ENCODE measurements at regions not wholly inside any gene's neighbourhood (a gene's known extent, or its start where the extent isn't known, plus 50 kb on each side); places are given as distances from the start of the nearest gene placed in this dataset.
A peak's percentile ranks its signal among the peaks of the same experiment; 100 is the strongest.
"Not testable (repeated sequence)": the region's sequence is repeated elsewhere in the genome, so short reads cannot be mapped to it uniquely, and the experiment has no call there.

DNA sequence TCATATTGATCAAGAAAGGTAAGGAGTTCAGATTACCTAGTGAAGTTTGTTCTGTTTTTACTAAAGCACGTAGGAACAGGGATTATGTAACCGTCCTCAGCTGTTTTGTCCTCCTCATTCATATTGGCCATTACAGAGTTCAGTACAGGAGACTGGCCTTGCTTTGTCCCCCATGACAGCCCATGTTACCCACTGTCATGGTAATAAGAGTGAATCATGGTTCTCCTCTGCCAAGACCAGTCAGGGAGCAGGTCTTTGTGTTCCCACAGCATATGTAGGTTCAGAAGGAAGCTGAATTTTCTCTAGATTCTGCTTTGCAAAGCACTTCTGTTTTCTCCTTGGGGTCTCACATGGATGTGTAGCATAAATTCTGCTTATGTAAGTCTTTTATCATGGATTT, 106.2 kb upstream of the GPR141 start:
- no peak for DNase-seq (ENCODE audit: low read depth)
- TF ChIP-seq, protein P1, sequence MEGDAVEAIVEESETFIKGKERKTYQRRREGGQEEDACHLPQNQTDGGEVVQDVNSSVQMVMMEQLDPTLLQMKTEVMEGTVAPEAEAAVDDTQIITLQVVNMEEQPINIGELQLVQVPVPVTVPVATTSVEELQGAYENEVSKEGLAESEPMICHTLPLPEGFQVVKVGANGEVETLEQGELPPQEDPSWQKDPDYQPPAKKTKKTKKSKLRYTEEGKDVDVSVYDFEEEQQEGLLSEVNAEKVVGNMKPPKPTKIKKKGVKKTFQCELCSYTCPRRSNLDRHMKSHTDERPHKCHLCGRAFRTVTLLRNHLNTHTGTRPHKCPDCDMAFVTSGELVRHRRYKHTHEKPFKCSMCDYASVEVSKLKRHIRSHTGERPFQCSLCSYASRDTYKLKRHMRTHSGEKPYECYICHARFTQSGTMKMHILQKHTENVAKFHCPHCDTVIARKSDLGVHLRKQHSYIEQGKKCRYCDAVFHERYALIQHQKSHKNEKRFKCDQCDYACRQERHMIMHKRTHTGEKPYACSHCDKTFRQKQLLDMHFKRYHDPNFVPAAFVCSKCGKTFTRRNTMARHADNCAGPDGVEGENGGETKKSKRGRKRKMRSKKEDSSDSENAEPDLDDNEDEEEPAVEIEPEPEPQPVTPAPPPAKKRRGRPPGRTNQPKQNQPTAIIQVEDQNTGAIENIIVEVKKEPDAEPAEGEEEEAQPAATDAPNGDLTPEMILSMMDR (IDR thresholded peaks at IDR 0.05; ENCODE audit: control insufficient read depth, extremely low read depth, insufficient read depth): no peak
- no peak overlapping the region for H3K4me3 ChIP-seq (ENCODE audit: low read depth, low read length)

DNA sequence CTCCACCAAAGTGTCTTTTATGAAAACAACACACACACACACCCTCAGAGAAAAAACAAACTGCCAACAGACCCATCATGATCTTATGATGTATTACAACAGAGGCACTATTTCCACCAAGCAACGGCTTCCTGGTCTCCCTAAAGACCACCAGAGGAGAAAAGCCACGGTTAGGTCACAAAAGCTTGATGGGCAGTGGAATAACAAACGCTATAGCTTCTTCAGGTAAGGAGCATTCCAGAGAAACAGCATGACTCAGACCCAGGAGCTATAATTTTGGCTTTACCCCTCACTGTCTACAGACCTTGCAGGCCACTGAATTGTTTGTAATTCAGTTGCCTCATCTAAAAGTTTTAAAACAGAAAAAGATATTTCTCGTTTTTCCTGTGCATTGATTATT, 105.7 kb upstream of the GPR141 start:
- DNase-seq (ENCODE audit: low read depth): no peak
- TF ChIP-seq, protein P1 (IDR thresholded peaks at IDR 0.05; ENCODE audit: control insufficient read depth, extremely low read depth, insufficient read depth): no peak
- H3K4me3 ChIP-seq (ENCODE audit: low read depth, low read length): no peak overlapping the region

DNA sequence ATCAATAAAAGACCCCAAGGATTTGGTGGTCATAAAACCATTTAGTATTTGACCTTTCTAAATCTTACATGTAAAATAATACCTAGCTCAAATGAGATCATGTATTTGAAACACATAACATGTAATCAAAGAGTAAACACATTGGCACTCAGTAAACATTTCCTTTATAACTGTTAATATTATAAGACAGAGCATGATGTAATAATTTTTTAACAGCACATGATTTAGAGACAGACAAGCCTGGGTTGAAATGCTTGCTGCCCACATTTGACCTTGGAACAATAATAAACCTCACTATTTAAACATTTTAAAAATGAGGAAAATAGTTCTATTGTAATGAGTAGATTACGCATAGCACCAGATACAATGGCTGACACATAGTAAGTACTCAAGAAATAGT, 105.2 kb upstream of the GPR141 start:
- DNase-seq (ENCODE audit: low read depth): peak; percentile 62
- TF ChIP-seq, protein P1 (IDR thresholded peaks at IDR 0.05; ENCODE audit: control insufficient read depth, extremely low read depth, insufficient read depth): no peak

GRCh38 chr7:37580376-37580775, 103.2 kb upstream of the GPR141 start:
- TF ChIP-seq, protein P1 (IDR thresholded peaks at IDR 0.05; ENCODE audit: control insufficient read depth, extremely low read depth, insufficient read depth): no peak
- H3K4me3 ChIP-seq (ENCODE audit: low read depth, low read length): no peak overlapping the region
- DNase-seq (ENCODE audit: low read depth): no peak

More for the DNA sequence above, 105.2 kb upstream of the GPR141 start:
- H3K4me3 ChIP-seq (ENCODE audit: low read depth, low read length): no peak overlapping the region

GRCh38 chr7:37584651-37585463, 98.7 kb upstream of the GPR141 start:
- not testable (repeated sequence) for H3K4me3 ChIP-seq (ENCODE audit: low read depth, low read length); DNase-seq (ENCODE audit: low read depth)

GRCh38 chr7:37590824-37591223, 92.7 kb upstream of the GPR141 start:
- DNase-seq (ENCODE audit: low read depth): no peak
- TF ChIP-seq, protein P1 (IDR thresholded peaks at IDR 0.05; ENCODE audit: control insufficient read depth, extremely low read depth, insufficient read depth): no peak

GRCh38 chr7:37592366-37592765, 91.2 kb upstream of the GPR141 start:
- no peak overlapping the region for H3K4me3 ChIP-seq (ENCODE audit: low read depth, low read length)
- no peak for DNase-seq (ENCODE audit: low read depth)
- TF ChIP-seq, protein P1 (IDR thresholded peaks at IDR 0.05; ENCODE audit: control insufficient read depth, extremely low read depth, insufficient read depth): no peak

More at GRCh38 chr7:37590824-37591223, 92.7 kb upstream of the GPR141 start:
- H3K4me3 ChIP-seq (ENCODE audit: low read depth, low read length): no peak overlapping the region
